IMR-90 (cell line): ENCODE measurements at regions not wholly inside any gene's neighbourhood (a gene's known extent, or its start where the extent isn't known, plus 50 kb on each side); places are given as distances from the start of the nearest gene placed in this dataset.

Experiments used
- ATAC-seq: fragments of 200-7000 bp; cut with Tn5 transposase; 2 replicates; pipeline ENCODE4 v1.9.1; 2020; ENCODE audit warnings: low read depth, mild to moderate bottlenecking, moderate library complexity
- BruUV-seq: library from RNA; stranded (reverse); fragments of 400-500 nt; replicated peaks from 2 replicates; lab custom pipeline; 2021; lab: Mats Ljungman, UMichigan
- CTCF ChIA-PET: fragments of 300-600 bp; formaldehyde crosslinking; extraction: SDS; loops from one replicate; lab custom pipeline; 2021; ENCODE audit warnings: antibody characterized with exemption; lab: Yijun Ruan, JAX
- POLR2A ChIA-PET: fragments of 300-600 bp; sonication (Branson Sonifier 250); formaldehyde crosslinking; loops from one replicate; lab custom pipeline; 2022; ENCODE audit warnings: antibody characterized with exemption; ENCODE audit not compliant: unreplicated experiment; lab: Charles Lee
- DNase-seq: peaks from one replicate; pipeline ENCODE4 v3.0.0; 2013
- H2AFZ ChIP-seq: replicated peaks from 2 replicates; pipeline ENCODE3; 2013; ENCODE audit warnings: low read length, mild to moderate bottlenecking; ENCODE audit not compliant: poor library complexity
- H2AK5ac ChIP-seq: 2 replicates; pipeline ENCODE4 v1.6.1; 2013; ENCODE audit warnings: low read depth, low read length, inconsistent platforms
- H2AK9ac ChIP-seq: replicated peaks from 2 replicates; pipeline ENCODE3; 2013; ENCODE audit warnings: mild to moderate bottlenecking, low read depth, low read length, moderate library complexity; ENCODE audit not compliant: poor library complexity
- H2BK120ac ChIP-seq: 2 replicates; pipeline ENCODE4 v1.6.1; 2013; ENCODE audit warnings: low read depth, low read length, inconsistent platforms
- H2BK15ac ChIP-seq: 3 replicates; pipeline ENCODE4 v1.6.1; 2013; ENCODE audit warnings: low read depth, low read length, inconsistent platforms
- H2BK20ac ChIP-seq: 2 replicates; pipeline ENCODE4 v1.6.1; 2013; ENCODE audit warnings: low read depth, mild to moderate bottlenecking, inconsistent platforms, low read length, moderate library complexity
- H2BK5ac ChIP-seq: 2 replicates; pipeline ENCODE4 v1.6.1; 2013; ENCODE audit warnings: mild to moderate bottlenecking, low read depth, low read length, inconsistent platforms; ENCODE audit not compliant: poor library complexity, severe bottlenecking
- H3K14ac ChIP-seq: replicated peaks from 2 replicates; pipeline ENCODE4 v1.6.1; 2013; ENCODE audit warnings: low read depth, low read length, inconsistent platforms
- H3K18ac ChIP-seq: 2 replicates; pipeline ENCODE4 v1.6.1; 2013; ENCODE audit warnings: low read depth, low read length, control low read depth
- H3K23ac ChIP-seq: 2 replicates; pipeline ENCODE4 v1.6.1; 2013; ENCODE audit warnings: low read depth, low read length, inconsistent platforms
- H3K27ac ChIP-seq: 2 replicates; pipeline ENCODE4 v1.5.1; 2013; ENCODE audit warnings: mild to moderate bottlenecking, control low read depth, low read length; ENCODE audit not compliant: insufficient read depth
- H3K27me3 ChIP-seq: 2 replicates; pipeline ENCODE4 v1.6.1; 2013; ENCODE audit warnings: low read length; ENCODE audit not compliant: control insufficient read depth, insufficient read depth
- H3K36me3 ChIP-seq: 2 replicates; pipeline ENCODE4 v1.6.1; 2013; ENCODE audit warnings: low read length, mixed read lengths; ENCODE audit not compliant: control insufficient read depth, insufficient read depth
- H3K4ac ChIP-seq: 2 replicates; pipeline ENCODE4 v1.6.1; 2013; ENCODE audit warnings: low read depth, low read length, inconsistent platforms
- H3K4me1 ChIP-seq: 2 replicates; pipeline ENCODE4 v1.6.1; 2013; ENCODE audit warnings: low read length, mixed read lengths; ENCODE audit not compliant: control insufficient read depth, insufficient read depth
- H3K4me2 ChIP-seq: 2 replicates; pipeline ENCODE4 v1.6.1; 2013; ENCODE audit warnings: low read depth, mild to moderate bottlenecking, control low read depth, low read length, moderate library complexity
- H3K4me3 ChIP-seq: 2 replicates; pipeline ENCODE4 v1.5.1; 2013; ENCODE audit warnings: low read depth, mild to moderate bottlenecking, control low read depth, low read length, moderate library complexity; ENCODE audit not compliant: insufficient read depth
- H3K56ac ChIP-seq: 2 replicates; pipeline ENCODE4 v1.6.1; 2013; ENCODE audit warnings: low read length, inconsistent platforms; ENCODE audit not compliant: insufficient read depth; ENCODE audit errors: extremely low read depth
- H3K79me1 ChIP-seq, 2 experiments: 2 replicates each; pipeline ENCODE4 v1.6.1; 2013; ENCODE audit warnings: low read length in 2 of 2, inconsistent platforms in 1 of 2, low read depth in 1 of 2
- H3K9ac ChIP-seq: 2 replicates; pipeline ENCODE4 v1.6.1; 2013; ENCODE audit warnings: low read depth, low read length, control low read depth
- H3K9me1 ChIP-seq: 2 replicates; pipeline ENCODE4 v1.6.1; 2013; ENCODE audit warnings: low read length, inconsistent platforms; ENCODE audit not compliant: insufficient read depth
- H3K9me3 ChIP-seq: 2 replicates; pipeline ENCODE4 v1.6.1; 2013; ENCODE audit warnings: low read length; ENCODE audit not compliant: control insufficient read depth, insufficient read depth
- H4K20me1 ChIP-seq: 2 replicates; pipeline ENCODE4 v1.6.1; 2013; ENCODE audit warnings: low read length, inconsistent platforms; ENCODE audit not compliant: insufficient read depth
- H4K5ac ChIP-seq: 2 replicates; pipeline ENCODE4 v1.6.1; 2013; ENCODE audit warnings: mild to moderate bottlenecking, low read depth, low read length, control low read depth
- H4K8ac ChIP-seq, 2 experiments: 2 replicates each; pipeline ENCODE4 v1.6.1; 2013; ENCODE audit warnings: low read depth in 2 of 2, low read length in 2 of 2, control low read depth in 1 of 2, inconsistent platforms in 1 of 2
- H4K91ac ChIP-seq: 2 replicates; pipeline ENCODE4 v1.6.1; 2013; ENCODE audit warnings: low read depth, low read length, inconsistent platforms; ENCODE audit not compliant: insufficient read depth
- FOS ChIP-seq: fragments of 150-350 bp; IDR thresholded peaks from 2 replicates; pipeline ENCODE4 v1.6.1; 2016; ENCODE audit warnings: low read depth, low read length
- MAFK ChIP-seq: IDR thresholded peaks from 2 replicates; pipeline ENCODE4 v1.6.1; 2012; ENCODE audit warnings: low read depth, low read length, improper control_type of control experiment
- MAZ ChIP-seq: IDR thresholded peaks from 2 replicates; pipeline ENCODE4 v1.6.1; 2012; ENCODE audit warnings: low read depth, mild to moderate bottlenecking, low read length, improper control_type of control experiment, moderate library complexity, borderline replicate concordance
- RFX5 ChIP-seq: IDR thresholded peaks from 2 replicates; pipeline ENCODE4 v1.8.0; 2012; ENCODE audit warnings: low read depth, mild to moderate bottlenecking, low read length, moderate library complexity
- SMC3 ChIP-seq: fragments of 150-350 bp; IDR thresholded peaks from 2 replicates; pipeline ENCODE4 v1.6.1; 2016; ENCODE audit warnings: low read depth, mild to moderate bottlenecking, antibody characterized with exemption, low read length, moderate library complexity
- WGBS, 2 experiments: methylation state at CpG; one replicate each; pipeline versions ENCODE4 v1.1.5 to v1.1.7; 2013; ENCODE audit warnings: missing lambda C conversion rate in 2 of 2; ENCODE audit not compliant: insufficient read length in 1 of 2; ENCODE audit errors: extremely low coverage in 2 of 2; 5-methylcytosine and 5-hydroxymethylcytosine counted together
- dilution Hi-C: fragments of 300-500 bp; cut with HindIII; formaldehyde crosslinking; loops from one replicate; pipeline ENCODE4 v1.14.3; 2018; ENCODE audit warnings: low sequenced_read_pairs; ENCODE audit not compliant: unreplicated experiment
- in situ Hi-C: fragments of 300-500 bp; cut with MboI; formaldehyde crosslinking; loops from 3 replicates; pipeline ENCODE4 v1.14.3; 2019; ENCODE audit warnings: low sequenced_read_pairs, inconsistent platforms, mixed read lengths
- intact Hi-C: fragments of 100-400 bp; cut with micrococcal nuclease; formaldehyde crosslinking; loops from 2 replicates; pipeline ENCODE4 v1.10.0; 2022

GRCh38 chr10:78920011-78920410 lies 148.8 kb upstream of the ZMIZ1 start:
- BruUV-seq: no TSS peak
- Histone ChIP-seq H3K23ac (no peak overlapping the region), H3K4me3 (no peak overlapping the region), H3K36me3 (no peaks in the 10 kb centered on the region), H4K91ac (no peak overlapping the region), H3K27ac (no peak overlapping the region), H2AK9ac (no peak overlapping the region), H3K9ac (no peak overlapping the region), H3K4ac (no peak overlapping the region), H3K9me3 (no peaks in the 10 kb centered on the region), H3K4me1 (peaks cover 4% of the 10 kb centered on the region; the same call in 1 of the 2 replicates), H3K79me1 (no peaks in the 10 kb centered on the region), H4K8ac (no peak overlapping the region), H3K9me1 (peaks cover 5% of the 10 kb centered on the region), H2BK15ac (no peak overlapping the region), H3K27me3 (peaks cover 48% of the 10 kb centered on the region), H3K18ac (no peak overlapping the region), H2BK5ac (no peak overlapping the region), H4K20me1 (no peaks in the 10 kb centered on the region), H2BK20ac (no peak overlapping the region), H4K5ac (no peak overlapping the region), H2AK5ac (peak overlapping the region; percentile 31; the same call in 1 of the 2 replicates), H3K4me2 (no peak overlapping the region), H2BK120ac (no peak overlapping the region), H3K14ac (no peak overlapping the region), H2AFZ (no peak overlapping the region), H3K56ac (no peak overlapping the region)
- intact Hi-C loops: no loop called here
- ATAC-seq: no peak
- TF ChIP-seq FOS: no peak
- no peak for TF ChIP-seq MAFK
- no peak for TF ChIP-seq RFX5
- TF ChIP-seq MAZ: no peak
- no peak for TF ChIP-seq SMC3
- ChIA-PET POLR2A (no interaction called here), CTCF (no interaction called here)
- dilution Hi-C loops: no loop called here
- DNase-seq: no peak
- WGBS, 2 experiments: 93% methylated on average over 2 of the region's 2 CpGs; no CpG with 5 or more reads in 1 of the 2 experiments
- in situ Hi-C loops: no loop called here
